Mesenchymal stem cell (in vitro differentiated cells and primary cell): ENCODE measurements at regions not wholly inside any gene's neighbourhood (a gene's known extent, or its start where the extent isn't known, plus 50 kb on each side); places are given as distances from the start of the nearest gene placed in this dataset.

Source experiments
- DNase-seq: peaks from one replicate; pipeline ENCODE4 v3.0.0-alpha.2; 2013
- H2AFZ ChIP-seq: one replicate; pipeline ENCODE4 v1.6.1; 2013; ENCODE audit warnings: low read depth, mild to moderate bottlenecking, control low read depth, inconsistent platforms, low read length, moderate library complexity
- H2AK5ac ChIP-seq: 2 replicates; pipeline ENCODE4 v1.6.1; 2013; ENCODE audit warnings: low read length, moderate library complexity, mild to moderate bottlenecking, inconsistent platforms; ENCODE audit not compliant: severe bottlenecking
- H2BK120ac ChIP-seq: one replicate; pipeline ENCODE4 v1.6.1; 2013; ENCODE audit warnings: low read depth, mild to moderate bottlenecking, inconsistent platforms, low read length, moderate library complexity
- H2BK12ac ChIP-seq, 2 experiments: one replicate each; pipeline ENCODE4 v1.6.1; 2013; ENCODE audit warnings: inconsistent platforms in 2 of 2, low read length in 2 of 2, mild to moderate bottlenecking in 2 of 2, moderate library complexity in 2 of 2, control low read depth in 1 of 2
- H2BK15ac ChIP-seq: one replicate; pipeline ENCODE4 v1.6.1; 2013; ENCODE audit warnings: mild to moderate bottlenecking, low read depth, inconsistent platforms; ENCODE audit not compliant: poor library complexity, severe bottlenecking
- H2BK5ac ChIP-seq: 2 replicates; pipeline ENCODE4 v1.6.1; 2013; ENCODE audit warnings: low read depth, mild to moderate bottlenecking, low read length, control low read depth, inconsistent platforms; ENCODE audit not compliant: poor library complexity, severe bottlenecking
- H3K14ac ChIP-seq, 2 experiments: one replicate each; pipeline ENCODE4 v1.6.1; 2013; ENCODE audit warnings: inconsistent platforms in 2 of 2, low read length in 2 of 2, control low read depth in 1 of 2, mild to moderate bottlenecking in 1 of 2, moderate library complexity in 1 of 2
- H3K18ac ChIP-seq, 2 experiments: one replicate each; pipeline ENCODE4 v1.6.1; 2013; ENCODE audit warnings: inconsistent platforms in 2 of 2, low read length in 2 of 2, control low read depth in 1 of 2, low read depth in 1 of 2, mild to moderate bottlenecking in 1 of 2
- H3K23ac ChIP-seq, 2 experiments: one replicate each; pipeline ENCODE4 v1.6.1; 2013; ENCODE audit warnings: inconsistent platforms in 2 of 2, low read length in 2 of 2, mild to moderate bottlenecking in 2 of 2, moderate library complexity in 2 of 2, control low read depth in 1 of 2
- H3K27ac ChIP-seq: 2 replicates; pipeline ENCODE4 v1.5.1; 2013; ENCODE audit warnings: mild to moderate bottlenecking, moderate library complexity, low read length, control low read depth, inconsistent platforms; ENCODE audit not compliant: poor library complexity, severe bottlenecking
- H3K27me3 ChIP-seq, 2 experiments: 2 replicates each; pipeline versions ENCODE4 v1.6.1 to v1.7.0; 2013; ENCODE audit warnings: low read length in 2 of 2, mild to moderate bottlenecking in 2 of 2, moderate library complexity in 2 of 2, control low read depth in 1 of 2, inconsistent platforms in 1 of 2; ENCODE audit not compliant: control insufficient read depth in 1 of 2, insufficient read depth in 1 of 2
- H3K36me3 ChIP-seq, 2 experiments: 2 replicates each; pipeline versions ENCODE4 v1.6.1 to v1.7.0; 2013; ENCODE audit warnings: low read length in 2 of 2, control low read depth in 1 of 2, inconsistent platforms in 1 of 2, low read depth in 1 of 2, mild to moderate bottlenecking in 1 of 2; ENCODE audit not compliant: insufficient read depth in 2 of 2, control insufficient read depth in 1 of 2
- H3K4ac ChIP-seq, 2 experiments: one replicate each; pipeline ENCODE4 v1.6.1; 2013; ENCODE audit warnings: inconsistent platforms in 2 of 2, low read length in 2 of 2, mild to moderate bottlenecking in 2 of 2, moderate library complexity in 2 of 2, control low read depth in 1 of 2, low read depth in 1 of 2
- H3K4me1 ChIP-seq: 2 replicates; pipeline ENCODE4 v1.6.1; 2013; ENCODE audit warnings: low read depth, low read length, control low read depth; ENCODE audit not compliant: control insufficient read depth, insufficient read depth
- H3K4me2 ChIP-seq: 2 replicates; pipeline ENCODE4 v1.6.1; 2013; ENCODE audit warnings: low read length, mild to moderate bottlenecking, inconsistent platforms; ENCODE audit not compliant: poor library complexity, severe bottlenecking
- H3K4me3 ChIP-seq, 2 experiments: 2 replicates each; pipeline versions ENCODE4 v1.5.1 to v1.7.0; 2013; ENCODE audit warnings: low read length in 2 of 2, mild to moderate bottlenecking in 2 of 2, control low read depth in 1 of 2, low read depth in 1 of 2; ENCODE audit not compliant: insufficient read depth in 1 of 2
- H3K79me1 ChIP-seq: replicated peaks from 2 replicates; pipeline ENCODE4 v1.6.1; 2013; ENCODE audit warnings: mild to moderate bottlenecking, control low read depth, low read length, inconsistent platforms; ENCODE audit not compliant: poor library complexity, severe bottlenecking
- H3K9ac ChIP-seq: 2 replicates; pipeline ENCODE4 v1.7.0; 2013; ENCODE audit warnings: mild to moderate bottlenecking, low read length, moderate library complexity
- H3K9me3 ChIP-seq: 2 replicates; pipeline ENCODE4 v1.7.0; 2013; ENCODE audit warnings: mild to moderate bottlenecking, low read length; ENCODE audit not compliant: control insufficient read depth
- H4K8ac ChIP-seq: one replicate; pipeline ENCODE4 v1.6.1; 2013; ENCODE audit warnings: inconsistent platforms, mild to moderate bottlenecking, low read length, moderate library complexity
- H4K91ac ChIP-seq: one replicate; pipeline ENCODE4 v1.6.1; 2013; ENCODE audit warnings: mild to moderate bottlenecking, low read length, inconsistent platforms
- WGBS: methylation state at CpG from one replicate; pipeline ENCODE4 v1.1.7; 2013; ENCODE audit warnings: mixed read lengths; 5-methylcytosine and 5-hydroxymethylcytosine counted together

GRCh38 chr4:138300616-138301015, 58.5 kb upstream of the SLC7A11 start:
- Histone ChIP-seq H3K18ac (no peak overlapping the region), H2BK120ac (no peak overlapping the region), H3K4ac (no peak overlapping the region), H2AFZ (no peak overlapping the region), H2BK5ac (no peak overlapping the region), H3K4me3 (no peak overlapping the region), H3K27ac (no peak overlapping the region), H3K36me3 (no peaks in the 10 kb centered on the region), H3K23ac (no peak overlapping the region), H3K9ac (no peak overlapping the region), H3K9me3 (no peaks in the 10 kb centered on the region), H3K27me3 (no peaks in the 10 kb centered on the region), H4K8ac (no peak overlapping the region), H2BK12ac (no peak overlapping the region), H4K91ac (no peak overlapping the region), H2BK15ac (no peak overlapping the region), H3K14ac (no peak overlapping the region), H3K79me1 (no peaks in the 10 kb centered on the region), H3K4me1 (no peaks in the 10 kb centered on the region), H3K4me2 (no peak overlapping the region), H2AK5ac (no peak overlapping the region)
- peak; percentile 50 for DNase-seq

GRCh38 chr4:138299881-138300280, 57.7 kb upstream of the SLC7A11 start:
- no peak overlapping the region for H3K4ac ChIP-seq
- no peak overlapping the region for H3K4me3 ChIP-seq
- H2BK120ac ChIP-seq, result no peak overlapping the region
- H3K4me1 ChIP-seq, result no peaks in the 10 kb centered on the region
- WGBS, result 95% methylated on average over 5 of the region's 5 CpGs
- no peak for DNase-seq
- H2AFZ ChIP-seq, result no peak overlapping the region
- no peak overlapping the region for H2BK12ac ChIP-seq
- H4K8ac ChIP-seq, result no peak overlapping the region
- H3K23ac ChIP-seq, result no peak overlapping the region
- no peak overlapping the region for H4K91ac ChIP-seq
- H2BK5ac ChIP-seq, result no peak overlapping the region
- no peaks in the 10 kb centered on the region for H3K9me3 ChIP-seq
- H3K14ac ChIP-seq, result no peak overlapping the region
- no peak overlapping the region for H2BK15ac ChIP-seq
- H3K9ac ChIP-seq, result no peak overlapping the region
- no peak overlapping the region for H3K18ac ChIP-seq
- H3K36me3 ChIP-seq, result no peaks in the 10 kb centered on the region
- H2AK5ac ChIP-seq, result no peak overlapping the region
- H3K79me1 ChIP-seq, result no peaks in the 10 kb centered on the region
- no peak overlapping the region for H3K27ac ChIP-seq
- H3K4me2 ChIP-seq, result no peak overlapping the region
- H3K27me3 ChIP-seq, result no peaks in the 10 kb centered on the region

- WGBS, result no CpG with 5 or more reads among the region's 1 CpG
- H3K4me2 ChIP-seq, result no peak overlapping the region
- no peak overlapping the region for H3K14ac ChIP-seq
- no peak overlapping the region for H2BK120ac ChIP-seq
- H3K36me3 ChIP-seq, result no peaks in the 10 kb centered on the region
- H2AFZ ChIP-seq, result no peak overlapping the region
- H2AK5ac ChIP-seq, result no peak overlapping the region
- H2BK15ac ChIP-seq, result no peak overlapping the region
- H3K79me1 ChIP-seq, result no peaks in the 10 kb centered on the region
- H2BK5ac ChIP-seq, result no peak overlapping the region
- H3K4me1 ChIP-seq, result no peaks in the 10 kb centered on the region
- no peak overlapping the region for H3K18ac ChIP-seq
- DNase-seq, result no peak
- H3K27me3 ChIP-seq, result no peaks in the 10 kb centered on the region
- H3K9ac ChIP-seq, result no peak overlapping the region
- no peak overlapping the region for H4K91ac ChIP-seq
- no peak overlapping the region for H2BK12ac ChIP-seq
- no peak overlapping the region for H3K27ac ChIP-seq
- H3K9me3 ChIP-seq, result no peaks in the 10 kb centered on the region
- H3K4ac ChIP-seq, result no peak overlapping the region
- H4K8ac ChIP-seq, result no peak overlapping the region
- H3K23ac ChIP-seq, result no peak overlapping the region
- H3K4me3 ChIP-seq, result no peak overlapping the region
Measured at GRCh38 chr4:138298866-138299265, 56.7 kb upstream of the SLC7A11 start.

- no peak overlapping the region for H2AK5ac ChIP-seq
- no peak overlapping the region for H3K9ac ChIP-seq
- H2BK12ac ChIP-seq, result no peak overlapping the region
- WGBS, result 98% methylated on average over 1 of the region's 1 CpG
- H3K4me2 ChIP-seq, result no peak overlapping the region
- H3K9me3 ChIP-seq, result no peaks in the 10 kb centered on the region
- no peak overlapping the region for H2BK120ac ChIP-seq
- no peaks in the 10 kb centered on the region for H3K4me1 ChIP-seq
- H3K36me3 ChIP-seq, result no peaks in the 10 kb centered on the region
- no peak overlapping the region for H3K27ac ChIP-seq
- H2BK5ac ChIP-seq, result no peak overlapping the region
- no peak overlapping the region for H3K4ac ChIP-seq
- H3K79me1 ChIP-seq, result no peaks in the 10 kb centered on the region
- H4K8ac ChIP-seq, result no peak overlapping the region
- H2BK15ac ChIP-seq, result no peak overlapping the region
- no peak overlapping the region for H3K23ac ChIP-seq
- H2AFZ ChIP-seq, result no peak overlapping the region
- H4K91ac ChIP-seq, result no peak overlapping the region
- H3K14ac ChIP-seq, result no peak overlapping the region
- no peaks in the 10 kb centered on the region for H3K27me3 ChIP-seq
- H3K18ac ChIP-seq, result no peak overlapping the region
- H3K4me3 ChIP-seq, result no peak overlapping the region
- no peak for DNase-seq
Measured at GRCh38 chr4:138298431-138298830, 56.3 kb upstream of the SLC7A11 start.
